ENCODE measurements at regions not wholly inside any gene's neighbourhood (a gene's known extent, or its start where the extent isn't known, plus 50 kb on each side); places are given as distances from the start of the nearest gene placed in this dataset.

- TF ChIP-seq CTCF (IDR thresholded peaks at IDR 0.05; ENCODE audit: insufficient read depth, low read depth, low read length, missing control alignments): no peak
- DNase-seq (ENCODE audit: low read depth): no peak
- H3K4me3 ChIP-seq (ENCODE audit: low read depth, low read length): no peak overlapping the region
These were observed 294.9 kb upstream of the TRPC5 start for GRCh38 chrX:112377481-112377880.

- no peak overlapping the region for H3K4me3 ChIP-seq (ENCODE audit: low read depth, low read length)
- DNase-seq (ENCODE audit: low read depth): no peak
- peak; percentile 17 for TF ChIP-seq CTCF (IDR thresholded peaks at IDR 0.05; ENCODE audit: insufficient read depth, low read depth, low read length, missing control alignments)
These were observed 285.8 kb upstream of the TRPC5 start for GRCh38 chrX:112368371-112368770.

GRCh38 chrX:112367065-112367464 lies 284.5 kb upstream of the TRPC5 start:
- no peak for TF ChIP-seq CTCF (IDR thresholded peaks at IDR 0.05; ENCODE audit: insufficient read depth, low read depth, low read length, missing control alignments)
- no peak for DNase-seq (ENCODE audit: low read depth)
- H3K4me3 ChIP-seq (ENCODE audit: low read depth, low read length): no peak overlapping the region

GRCh38 chrX:112359906-112360305 lies 277.3 kb upstream of the TRPC5 start:
- no peak for TF ChIP-seq CTCF (IDR thresholded peaks at IDR 0.05; ENCODE audit: insufficient read depth, low read depth, low read length, missing control alignments)
- DNase-seq (ENCODE audit: low read depth): no peak
- H3K4me3 ChIP-seq (ENCODE audit: low read depth, low read length): no peak overlapping the region

GRCh38 chrX:112355931-112356330 lies 273.4 kb upstream of the TRPC5 start:
- H3K4me3 ChIP-seq (ENCODE audit: low read depth, low read length): no peak overlapping the region
- DNase-seq (ENCODE audit: low read depth): no peak
- TF ChIP-seq CTCF (IDR thresholded peaks at IDR 0.05; ENCODE audit: insufficient read depth, low read depth, low read length, missing control alignments): no peak

GRCh38 chrX:112341598-112341997 lies 259.0 kb upstream of the TRPC5 start:
- H3K4me3 ChIP-seq (ENCODE audit: low read depth, low read length): no peak overlapping the region
- no peak for TF ChIP-seq CTCF (IDR thresholded peaks at IDR 0.05; ENCODE audit: insufficient read depth, low read depth, low read length, missing control alignments)
- no peak for DNase-seq (ENCODE audit: low read depth)

GRCh38 chrX:112313201-112313600 lies 230.6 kb upstream of the TRPC5 start:
- H3K4me3 ChIP-seq (ENCODE audit: low read depth, low read length): no peak overlapping the region
- TF ChIP-seq CTCF (IDR thresholded peaks at IDR 0.05; ENCODE audit: insufficient read depth, low read depth, low read length, missing control alignments): no peak
- DNase-seq (ENCODE audit: low read depth): no peak

Data from GM12865 (cell line).